H9 (cell line): ENCODE measurements at regions not wholly inside any gene's neighbourhood (a gene's known extent, or its start where the extent isn't known, plus 50 kb on each side); places are given as distances from the start of the nearest gene placed in this dataset.

Experiments
- DNase-seq: peaks from one replicate; pipeline ENCODE4 v3.0.0-alpha.2; 2017
- H2AFZ ChIP-seq: one replicate; pipeline ENCODE4 v1.6.1; 2013; ENCODE audit warnings: mild to moderate bottlenecking, low read length, control low read depth, moderate library complexity
- H2AK5ac ChIP-seq: 2 replicates; pipeline ENCODE4 v1.6.1; 2013; ENCODE audit warnings: low read length, control low read depth, mixed read lengths; ENCODE audit not compliant: insufficient read length
- H2BK120ac ChIP-seq: one replicate; pipeline ENCODE4 v1.6.1; 2013; ENCODE audit warnings: low read depth, mild to moderate bottlenecking, low read length, control low read depth, inconsistent platforms; ENCODE audit not compliant: poor library complexity, severe bottlenecking
- H2BK12ac ChIP-seq: 2 replicates; pipeline ENCODE4 v1.6.1; 2013; ENCODE audit warnings: low read length, control low read depth, mixed read lengths, low read depth; ENCODE audit not compliant: insufficient read length
- H2BK15ac ChIP-seq: 2 replicates; pipeline ENCODE4 v1.6.1; 2013; ENCODE audit warnings: low read depth, low read length, control low read depth
- H2BK20ac ChIP-seq: one replicate; pipeline ENCODE4 v1.6.1; 2013; ENCODE audit warnings: low read depth, mild to moderate bottlenecking, low read length, control low read depth, inconsistent platforms; ENCODE audit not compliant: poor library complexity, severe bottlenecking
- H2BK5ac ChIP-seq: 2 replicates; pipeline ENCODE4 v1.6.1; 2013; ENCODE audit warnings: low read length, control low read depth, mixed read lengths; ENCODE audit not compliant: insufficient read length
- H3K14ac ChIP-seq: 2 replicates; pipeline ENCODE4 v1.6.1; 2013; ENCODE audit warnings: low read length, control low read depth; ENCODE audit not compliant: insufficient read depth
- H3K18ac ChIP-seq: 2 replicates; pipeline ENCODE4 v1.6.1; 2013; ENCODE audit warnings: low read depth, mild to moderate bottlenecking, mixed read lengths, low read length, control low read depth; ENCODE audit not compliant: insufficient read length
- H3K23ac ChIP-seq: 2 replicates; pipeline ENCODE4 v1.6.1; 2013; ENCODE audit warnings: low read length, control low read depth, mixed read lengths, low read depth; ENCODE audit not compliant: insufficient read length
- H3K23me2 ChIP-seq: 2 replicates; pipeline ENCODE4 v1.6.1; 2013; ENCODE audit warnings: low read depth, mild to moderate bottlenecking, mixed read lengths, low read length, control low read depth; ENCODE audit not compliant: insufficient read length, poor library complexity, severe bottlenecking
- H3K27ac ChIP-seq: 2 replicates; pipeline ENCODE4 v1.5.1; 2013; ENCODE audit warnings: low read length, control low read depth, mixed read lengths, low read depth; ENCODE audit not compliant: insufficient read length
- H3K27me3 ChIP-seq: 2 replicates; pipeline ENCODE4 v1.6.1; 2013; ENCODE audit warnings: low read length, control low read depth, inconsistent platforms; ENCODE audit not compliant: insufficient read depth
- H3K4ac ChIP-seq: 2 replicates; pipeline ENCODE4 v1.6.1; 2013; ENCODE audit warnings: low read depth, mild to moderate bottlenecking, control low read depth, inconsistent platforms, low read length, moderate library complexity
- H3K4me1 ChIP-seq: 2 replicates; pipeline ENCODE4 v1.6.1; 2013; ENCODE audit warnings: low read length, control low read depth, inconsistent platforms; ENCODE audit not compliant: insufficient read depth
- H3K4me2 ChIP-seq: 2 replicates; pipeline ENCODE4 v1.6.1; 2013; ENCODE audit warnings: low read length, control low read depth, mixed read lengths; ENCODE audit not compliant: insufficient read length, insufficient read depth
- H3K56ac ChIP-seq: 2 replicates; pipeline ENCODE4 v1.6.1; 2013; ENCODE audit warnings: low read depth, mild to moderate bottlenecking, mixed read lengths, low read length, control low read depth; ENCODE audit not compliant: insufficient read length
- H3K79me1 ChIP-seq: 2 replicates; pipeline ENCODE4 v1.6.1; 2013; ENCODE audit warnings: low read depth, mild to moderate bottlenecking, moderate library complexity, low read length, control low read depth, inconsistent platforms; ENCODE audit not compliant: insufficient read depth, poor library complexity, severe bottlenecking
- H3K79me2 ChIP-seq: 2 replicates; pipeline ENCODE4 v1.6.1; 2013; ENCODE audit warnings: low read length, control low read depth, inconsistent platforms; ENCODE audit not compliant: insufficient read depth
- H3K9ac ChIP-seq: 2 replicates; pipeline ENCODE4 v1.6.1; 2013; ENCODE audit warnings: low read length, control low read depth, mixed read lengths; ENCODE audit not compliant: insufficient read length; ENCODE audit errors: extremely low read depth
- H3K9me3 ChIP-seq: one replicate; pipeline ENCODE4 v1.6.1; 2013; ENCODE audit warnings: low read depth, low read length, inconsistent platforms; ENCODE audit not compliant: control insufficient read depth
- H3T11ph ChIP-seq: one replicate; pipeline ENCODE4 v1.6.1; 2013; ENCODE audit warnings: mild to moderate bottlenecking, low read length, control low read depth, inconsistent platforms
- H4K20me1 ChIP-seq: one replicate; pipeline ENCODE4 v1.6.1; 2013; ENCODE audit not compliant: control insufficient read depth, insufficient read length, insufficient read depth
- H4K5ac ChIP-seq: 2 replicates; pipeline ENCODE4 v1.6.1; 2013; ENCODE audit warnings: low read depth, mild to moderate bottlenecking, mixed read lengths, low read length, control low read depth; ENCODE audit not compliant: insufficient read length
- H4K8ac ChIP-seq: replicated peaks from 2 replicates; pipeline ENCODE4 v1.6.1; 2013; ENCODE audit warnings: low read length, control low read depth, mixed read lengths, low read depth; ENCODE audit not compliant: insufficient read length
- H4K91ac ChIP-seq: 2 replicates; pipeline ENCODE4 v1.6.1; 2013; ENCODE audit warnings: low read depth, mild to moderate bottlenecking, moderate library complexity, mixed read lengths, low read length, control low read depth; ENCODE audit not compliant: insufficient read length
- H3K27ac Mint-ChIP-seq, 3 experiments: 2 replicates in 2 of 3; 3 replicates in 1 of 3; pipeline ENCODE4 v1.8.0; 2020 to 2021; ENCODE audit warnings: mixed read lengths in 3 of 3, mild to moderate bottlenecking in 1 of 3, moderate library complexity in 1 of 3
- H3K27me3 Mint-ChIP-seq: 2 replicates; pipeline ENCODE4 v1.8.0; 2021; ENCODE audit warnings: low read depth, mild to moderate bottlenecking, moderate library complexity, mixed read lengths
- H3K36me3 Mint-ChIP-seq, 3 experiments: 2 replicates in 2 of 3; 3 replicates in 1 of 3; pipeline ENCODE4 v1.8.0; 2020 to 2021; ENCODE audit warnings: low read depth in 3 of 3, mixed read lengths in 3 of 3; ENCODE audit not compliant: insufficient read depth in 1 of 3
- H3K4me1 Mint-ChIP-seq, 2 experiments: 2 replicates each; pipeline ENCODE4 v1.8.0; 2020; ENCODE audit warnings: mixed read lengths in 2 of 2
- H3K4me3 Mint-ChIP-seq, 2 experiments: 2 replicates in 1 of 2; 3 replicates in 1 of 2; pipeline ENCODE4 v1.8.0; 2020 to 2021; ENCODE audit warnings: mild to moderate bottlenecking in 2 of 2, mixed read lengths in 2 of 2, moderate library complexity in 1 of 2
- H3K9me3 Mint-ChIP-seq, 2 experiments: 2 replicates in 1 of 2; 3 replicates in 1 of 2; pipeline ENCODE4 v1.8.0; 2020; ENCODE audit warnings: mild to moderate bottlenecking in 2 of 2, mixed read lengths in 2 of 2, moderate library complexity in 1 of 2
- WGBS: extraction: QIAGEN DNeasy Blood & Tissue Kit; methylation state at CpG from one replicate; pipeline ENCODE4 v1.1.7; 2013; ENCODE audit warnings: missing lambda C conversion rate, low lambda C conversion rate, mixed read lengths; ENCODE audit not compliant: insufficient read length; ENCODE audit errors: extremely low coverage; 5-methylcytosine and 5-hydroxymethylcytosine counted together
- TF ChIP-seq, protein P1 (sequence below): fragments of 200-600 bp; sonication (generic); conservative IDR thresholded peaks from 3 replicates; pipeline ENCODE4 v1.8.0; 2021; ENCODE audit warnings: antibody characterized with exemption, mild to moderate bottlenecking

DNA sequence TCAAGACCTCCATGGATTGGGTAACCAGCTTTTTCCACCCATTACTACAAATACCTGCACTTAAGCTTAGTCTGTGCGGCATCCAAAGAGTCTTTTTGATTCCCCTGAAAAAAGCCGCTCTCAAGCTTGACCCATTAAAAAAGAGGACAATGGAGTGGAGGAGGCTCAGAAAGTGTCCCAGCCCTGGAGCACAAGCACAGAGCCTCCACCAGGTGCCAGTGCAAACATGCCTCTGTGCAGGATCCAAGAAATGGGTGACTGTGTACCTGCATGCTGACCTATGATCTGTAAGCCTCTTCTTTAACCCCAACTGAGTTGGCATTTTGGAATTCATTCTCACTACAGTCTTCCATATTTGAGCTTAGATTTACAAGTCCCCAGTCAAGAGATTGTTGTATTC is 168.3 kb upstream of the TLE4 start:
- H4K91ac ChIP-seq: no peak overlapping the region
- Mint-ChIP-seq H3K9me3 (no peaks in the 10 kb centered on the region), H3K27ac (no peak overlapping the region), H3K36me3 (no peaks in the 10 kb centered on the region; a peak in 1 of 7 replicates), H3K27me3 (no peaks in the 10 kb centered on the region), H3K4me3 (no peak overlapping the region), H3K4me1 (no peaks in the 10 kb centered on the region)
- no peak overlapping the region for H2AK5ac ChIP-seq
- no peaks in the 10 kb centered on the region for H4K20me1 ChIP-seq
- H4K8ac ChIP-seq: no peak overlapping the region
- H3K4me2 ChIP-seq: no peak overlapping the region
- no peak overlapping the region for H3K56ac ChIP-seq
- no peak overlapping the region for H3K27ac ChIP-seq
- H3K18ac ChIP-seq: no peak overlapping the region
- no peaks in the 10 kb centered on the region for H3K79me2 ChIP-seq
- H4K5ac ChIP-seq: no peak overlapping the region
- no peak overlapping the region for H3T11ph ChIP-seq
- H3K9me3 ChIP-seq: no peaks in the 10 kb centered on the region
- no peak overlapping the region for H3K23ac ChIP-seq
- TF ChIP-seq, protein P1, sequence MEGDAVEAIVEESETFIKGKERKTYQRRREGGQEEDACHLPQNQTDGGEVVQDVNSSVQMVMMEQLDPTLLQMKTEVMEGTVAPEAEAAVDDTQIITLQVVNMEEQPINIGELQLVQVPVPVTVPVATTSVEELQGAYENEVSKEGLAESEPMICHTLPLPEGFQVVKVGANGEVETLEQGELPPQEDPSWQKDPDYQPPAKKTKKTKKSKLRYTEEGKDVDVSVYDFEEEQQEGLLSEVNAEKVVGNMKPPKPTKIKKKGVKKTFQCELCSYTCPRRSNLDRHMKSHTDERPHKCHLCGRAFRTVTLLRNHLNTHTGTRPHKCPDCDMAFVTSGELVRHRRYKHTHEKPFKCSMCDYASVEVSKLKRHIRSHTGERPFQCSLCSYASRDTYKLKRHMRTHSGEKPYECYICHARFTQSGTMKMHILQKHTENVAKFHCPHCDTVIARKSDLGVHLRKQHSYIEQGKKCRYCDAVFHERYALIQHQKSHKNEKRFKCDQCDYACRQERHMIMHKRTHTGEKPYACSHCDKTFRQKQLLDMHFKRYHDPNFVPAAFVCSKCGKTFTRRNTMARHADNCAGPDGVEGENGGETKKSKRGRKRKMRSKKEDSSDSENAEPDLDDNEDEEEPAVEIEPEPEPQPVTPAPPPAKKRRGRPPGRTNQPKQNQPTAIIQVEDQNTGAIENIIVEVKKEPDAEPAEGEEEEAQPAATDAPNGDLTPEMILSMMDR: 0 out of 3 replicates have a peak, but pooled peaks have one; percentile 13
- no peak overlapping the region for H2BK5ac ChIP-seq
- H3K27me3 ChIP-seq: no peaks in the 10 kb centered on the region
- no peak overlapping the region for H2BK120ac ChIP-seq
- H3K79me1 ChIP-seq: no peaks in the 10 kb centered on the region
- no peak overlapping the region for H3K4ac ChIP-seq
- H2BK15ac ChIP-seq: no peak overlapping the region
- no peak overlapping the region for H2BK12ac ChIP-seq
- no peak overlapping the region for H2BK20ac ChIP-seq
- no peaks in the 10 kb centered on the region for H3K23me2 ChIP-seq
- no peak for DNase-seq
- no CpG with 5 or more reads among the region's 2 CpGs for WGBS
- no peak overlapping the region for H3K9ac ChIP-seq
- H2AFZ ChIP-seq: no peak overlapping the region
- H3K4me1 ChIP-seq: no peaks in the 10 kb centered on the region
- H3K14ac ChIP-seq: no peak overlapping the region
